BE2C (cell line): ENCODE measurements at regions not wholly inside any gene's neighbourhood (a gene's known extent, or its start where the extent isn't known, plus 50 kb on each side); places are given as distances from the start of the nearest gene placed in this dataset.
"Not testable (repeated sequence)": the region's sequence is repeated elsewhere in the genome, so short reads cannot be mapped to it uniquely, and the experiment has no call there.

Source experiments
- DNase-seq: peaks from one replicate; pipeline ENCODE4 v3.0.0-alpha.2; 2020
- H3K27me3 ChIP-seq: fragments of 250-450 bp; sonication (Bioruptor Pico); 2 replicates; pipeline ENCODE4 v1.5.1; 2020; ENCODE audit warnings: mild to moderate bottlenecking
- H3K36me3 ChIP-seq: fragments of 250-450 bp; sonication (Bioruptor Pico); 2 replicates; pipeline ENCODE4 v1.5.1; 2020; ENCODE audit warnings: mild to moderate bottlenecking
- H3K4me1 ChIP-seq: fragments of 250-450 bp; sonication (Bioruptor Pico); 2 replicates; pipeline ENCODE4 v1.5.1; 2020
- H3K4me3 ChIP-seq: 2 replicates; pipeline ENCODE4 v1.5.1; 2011; ENCODE audit warnings: low read depth, low read length
- H3K9me3 ChIP-seq: fragments of 250-450 bp; sonication (Bioruptor Pico); 2 replicates; pipeline ENCODE4 v1.5.1; 2020
- CTCF ChIP-seq: IDR thresholded peaks from 2 replicates; pipeline ENCODE4 v1.5.1; 2012; ENCODE audit warnings: mild to moderate bottlenecking, low read depth, low read length

- Histone ChIP-seq H3K9me3 (no peaks in the 10 kb centered on the region), H3K36me3 (no peaks in the 10 kb centered on the region), H3K27me3 (no peaks in the 10 kb centered on the region), H3K4me3 (no peak overlapping the region), H3K4me1 (no peaks in the 10 kb centered on the region)
- no peak for DNase-seq
- no peak for TF ChIP-seq CTCF
These were observed 101.0 kb downstream of the SKIDA1 start for GRCh38 chr10:21424459-21424861.

DNA sequence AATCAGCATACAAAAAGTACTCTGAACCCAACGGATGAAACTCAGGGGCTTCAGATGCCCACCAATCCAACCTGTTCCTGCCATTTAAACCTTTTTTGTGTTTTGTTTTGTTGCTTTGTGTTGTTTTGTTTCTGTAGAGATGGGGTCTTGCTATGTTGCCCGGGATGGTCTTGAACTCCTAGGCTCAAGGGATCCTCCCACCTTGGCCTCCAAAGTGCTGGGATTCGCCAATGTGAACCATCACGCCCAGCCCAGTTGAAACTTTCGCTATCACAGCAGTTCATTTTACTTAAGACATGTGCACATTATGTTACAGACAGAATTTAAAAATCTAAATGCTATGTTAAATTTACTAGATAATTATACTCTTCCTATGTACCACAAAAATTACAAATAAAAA, 101.6 kb downstream of the SKIDA1 start:
- H3K4me1 ChIP-seq, result no peaks in the 10 kb centered on the region
- TF ChIP-seq CTCF, result no peak
- DNase-seq, result no peak

DNA sequence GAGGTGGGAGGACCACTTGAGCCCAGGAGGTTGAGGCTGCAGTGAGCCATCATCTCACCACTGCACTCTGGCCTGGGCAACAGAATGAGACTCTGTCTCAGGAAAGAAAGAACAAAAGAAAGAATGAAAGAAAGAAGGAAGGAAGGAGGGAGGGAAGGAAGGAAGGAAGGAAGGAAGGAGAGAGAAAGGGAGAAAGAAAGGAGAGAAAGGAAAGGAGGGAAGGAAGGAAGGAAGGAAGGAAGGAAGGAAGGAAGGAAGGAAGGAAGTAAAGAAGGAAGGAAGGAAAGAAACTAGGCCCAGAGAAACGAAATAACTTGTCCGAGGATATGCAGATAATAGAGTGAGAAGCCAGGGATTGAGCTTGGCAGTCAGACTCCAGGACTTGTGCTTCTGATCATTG, 102.1 kb downstream of the SKIDA1 start:
- no peaks in the 10 kb centered on the region for H3K36me3 ChIP-seq
- DNase-seq, result no peak
- H3K27me3 ChIP-seq, result no peaks in the 10 kb centered on the region
- no peaks in the 10 kb centered on the region for H3K9me3 ChIP-seq
- H3K4me1 ChIP-seq, result no peaks in the 10 kb centered on the region
- no peak overlapping the region for H3K4me3 ChIP-seq
- no peak for TF ChIP-seq CTCF

More for the DNA sequence above, 101.6 kb downstream of the SKIDA1 start:
- no peak overlapping the region for H3K4me3 ChIP-seq
- no peaks in the 10 kb centered on the region for H3K27me3 ChIP-seq
- no peaks in the 10 kb centered on the region for H3K36me3 ChIP-seq
- no peaks in the 10 kb centered on the region for H3K9me3 ChIP-seq

DNA sequence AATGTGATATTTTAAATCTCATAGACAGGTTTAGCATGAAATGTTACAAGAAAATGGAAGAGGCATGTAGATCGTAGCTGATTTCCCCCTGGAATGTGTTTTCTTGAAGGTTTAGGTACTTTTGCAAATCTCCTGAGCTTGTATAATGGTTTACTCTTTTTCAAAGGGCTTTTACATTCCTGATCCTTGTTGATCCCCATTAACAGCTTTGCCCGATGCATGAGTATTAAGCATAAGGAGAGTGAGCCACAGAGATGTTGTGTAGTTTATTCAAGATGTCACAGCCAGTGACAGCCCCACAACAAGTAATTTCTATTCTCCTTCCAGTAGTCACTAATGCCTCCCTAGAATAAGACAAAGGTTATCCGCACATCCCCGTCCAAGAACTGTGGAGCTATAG, 103.7 kb downstream of the SKIDA1 start:
- no peak for DNase-seq
- Histone ChIP-seq H3K4me1 (no peaks in the 10 kb centered on the region), H3K36me3 (no peaks in the 10 kb centered on the region), H3K27me3 (no peaks in the 10 kb centered on the region), H3K4me3 (no peak overlapping the region), H3K9me3 (no peaks in the 10 kb centered on the region)
- TF ChIP-seq CTCF, result no peak

GRCh38 chr10:21421016-21421415, 104.5 kb downstream of the SKIDA1 start:
- DNase-seq, result no peak
- no peaks in the 10 kb centered on the region for H3K9me3 ChIP-seq
- H3K36me3 ChIP-seq, result no peaks in the 10 kb centered on the region
- H3K4me1 ChIP-seq, result no peaks in the 10 kb centered on the region
- no peaks in the 10 kb centered on the region for H3K27me3 ChIP-seq
- TF ChIP-seq CTCF, result no peak
- H3K4me3 ChIP-seq, result no peak overlapping the region

GRCh38 chr10:21418981-21419576, 106.4 kb downstream of the SKIDA1 start:
- H3K4me1 ChIP-seq, H3K27me3 ChIP-seq, H3K9me3 ChIP-seq, H3K36me3 ChIP-seq, DNase-seq, H3K4me3 ChIP-seq: not testable (repeated sequence)
